ENCODE measurements at regions not wholly inside any gene's neighbourhood (a gene's known extent, or its start where the extent isn't known, plus 50 kb on each side); places are given as distances from the start of the nearest gene placed in this dataset.

DNA sequence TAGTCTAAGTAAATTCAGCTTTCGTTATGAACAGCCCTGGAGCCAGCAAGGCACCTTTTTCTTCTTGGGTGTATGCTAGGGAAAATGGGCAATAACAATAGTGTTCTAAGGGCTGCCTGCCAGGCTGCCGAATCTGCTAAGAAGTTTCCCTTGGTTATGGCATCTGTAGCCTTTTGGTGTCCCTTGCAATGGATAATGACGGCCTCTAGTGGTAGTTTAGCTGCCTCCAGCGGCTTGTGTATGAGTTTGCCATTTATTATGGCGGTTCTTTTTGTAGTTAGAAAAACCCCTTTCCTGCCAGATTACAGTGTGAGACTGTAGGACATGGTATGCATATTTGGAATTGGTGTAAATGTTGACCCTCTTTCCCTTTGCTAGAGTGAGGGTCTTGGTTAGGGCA lies 78.9 kb upstream of the SPIN4 start:
- TF ChIP-seq, protein P1, sequence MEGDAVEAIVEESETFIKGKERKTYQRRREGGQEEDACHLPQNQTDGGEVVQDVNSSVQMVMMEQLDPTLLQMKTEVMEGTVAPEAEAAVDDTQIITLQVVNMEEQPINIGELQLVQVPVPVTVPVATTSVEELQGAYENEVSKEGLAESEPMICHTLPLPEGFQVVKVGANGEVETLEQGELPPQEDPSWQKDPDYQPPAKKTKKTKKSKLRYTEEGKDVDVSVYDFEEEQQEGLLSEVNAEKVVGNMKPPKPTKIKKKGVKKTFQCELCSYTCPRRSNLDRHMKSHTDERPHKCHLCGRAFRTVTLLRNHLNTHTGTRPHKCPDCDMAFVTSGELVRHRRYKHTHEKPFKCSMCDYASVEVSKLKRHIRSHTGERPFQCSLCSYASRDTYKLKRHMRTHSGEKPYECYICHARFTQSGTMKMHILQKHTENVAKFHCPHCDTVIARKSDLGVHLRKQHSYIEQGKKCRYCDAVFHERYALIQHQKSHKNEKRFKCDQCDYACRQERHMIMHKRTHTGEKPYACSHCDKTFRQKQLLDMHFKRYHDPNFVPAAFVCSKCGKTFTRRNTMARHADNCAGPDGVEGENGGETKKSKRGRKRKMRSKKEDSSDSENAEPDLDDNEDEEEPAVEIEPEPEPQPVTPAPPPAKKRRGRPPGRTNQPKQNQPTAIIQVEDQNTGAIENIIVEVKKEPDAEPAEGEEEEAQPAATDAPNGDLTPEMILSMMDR (IDR thresholded peaks at IDR 0.05): no peak
- TF ChIP-seq POLR2A (IDR thresholded peaks at IDR 0.05): no peak
- intact Hi-C loops (cut with DNase I; ENCODE audit: low total_unique reads): no loop called here
- no peaks in the 10 kb centered on the region for H3K36me3 ChIP-seq
- no peaks in the 10 kb centered on the region for H3K9me3 ChIP-seq
- no peaks in the 10 kb centered on the region for H3K4me1 ChIP-seq
- H3K27me3 ChIP-seq: no peaks in the 10 kb centered on the region
- no peak overlapping the region for H3K4me3 ChIP-seq
- DNase-seq: no peak
- no peak overlapping the region for H3K27ac ChIP-seq

DNA sequence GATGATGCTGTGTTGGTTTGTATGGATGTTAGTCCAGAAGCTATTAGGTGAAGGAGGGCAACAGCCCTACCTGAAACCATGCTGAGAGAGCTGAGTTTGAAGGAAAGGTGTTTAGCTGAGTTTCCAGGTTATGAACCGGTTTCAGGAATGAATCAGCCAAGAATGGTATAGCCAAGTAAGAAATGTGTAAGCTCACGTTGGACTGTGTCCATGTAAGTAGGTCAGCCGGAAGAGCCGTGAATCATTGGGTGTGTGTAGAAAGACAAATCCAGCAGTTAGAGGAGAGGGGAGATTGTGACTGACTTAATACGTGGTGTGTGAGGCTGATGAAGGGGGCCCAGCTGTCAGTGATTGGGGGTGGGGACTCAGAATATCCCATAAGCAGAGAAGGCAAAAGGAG lies 77.2 kb upstream of the SPIN4 start:
- intact Hi-C loops (cut with DNase I; ENCODE audit: low total_unique reads): no loop called here
- no peak overlapping the region for H3K27ac ChIP-seq
- no peak for TF ChIP-seq POLR2A (IDR thresholded peaks at IDR 0.05)
- TF ChIP-seq, protein P1 (IDR thresholded peaks at IDR 0.05): no peak
- H3K36me3 ChIP-seq: no peaks in the 10 kb centered on the region
- DNase-seq: no peak
- H3K27me3 ChIP-seq: no peaks in the 10 kb centered on the region
- no peaks in the 10 kb centered on the region for H3K4me1 ChIP-seq
- no peak overlapping the region for H3K4me3 ChIP-seq
- H3K9me3 ChIP-seq: no peaks in the 10 kb centered on the region

DNA sequence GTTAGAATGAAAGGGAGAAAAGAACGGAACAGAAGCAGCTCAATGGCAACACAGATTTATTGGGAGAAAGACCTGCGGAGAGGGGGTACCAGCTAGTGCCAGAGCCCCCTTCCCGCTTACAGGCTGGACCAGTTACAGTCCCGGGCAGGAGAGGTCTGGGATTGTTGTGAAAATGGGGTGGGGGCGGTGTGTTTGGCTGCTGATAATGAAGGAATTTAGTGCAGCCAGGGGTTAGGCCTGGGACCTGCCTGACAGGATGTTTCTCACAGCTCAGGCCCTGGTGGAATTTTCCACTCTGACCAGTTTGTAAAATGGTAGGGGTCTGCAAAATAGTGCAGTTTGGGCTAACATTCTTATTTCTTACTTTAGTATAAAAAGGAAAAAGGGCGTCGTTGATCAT lies 75.4 kb upstream of the SPIN4 start:
- no peaks in the 10 kb centered on the region for H3K4me1 ChIP-seq
- no peaks in the 10 kb centered on the region for H3K27me3 ChIP-seq
- intact Hi-C loops (cut with DNase I; ENCODE audit: low total_unique reads): no loop called here
- no peak overlapping the region for H3K4me3 ChIP-seq
- no peaks in the 10 kb centered on the region for H3K9me3 ChIP-seq
- no peaks in the 10 kb centered on the region for H3K36me3 ChIP-seq
- no peak overlapping the region for H3K27ac ChIP-seq
- DNase-seq: no peak
- TF ChIP-seq POLR2A (IDR thresholded peaks at IDR 0.05): no peak
- TF ChIP-seq, protein P1 (IDR thresholded peaks at IDR 0.05): no peak

DNA sequence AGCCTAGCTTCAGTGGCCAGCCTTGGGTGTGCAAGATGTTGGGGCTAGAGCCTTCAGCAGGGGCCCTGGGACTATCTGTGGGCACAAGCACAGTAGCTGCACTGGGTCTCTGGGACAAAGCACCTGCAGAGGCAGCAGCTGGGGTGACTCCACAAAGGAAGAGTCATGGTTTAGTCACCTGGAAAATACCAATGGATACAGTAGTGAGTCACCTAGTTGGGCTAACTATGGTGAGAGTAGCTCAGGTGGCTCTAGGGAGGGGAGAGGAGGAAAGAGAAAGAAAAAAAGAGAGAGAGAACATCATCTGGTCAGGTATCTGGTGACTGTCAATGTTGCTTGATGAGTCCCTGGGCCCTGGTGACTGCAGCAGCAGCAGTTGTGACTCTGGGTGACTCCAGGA lies 72.9 kb upstream of the SPIN4 start:
- H3K4me1 ChIP-seq: no peaks in the 10 kb centered on the region
- H3K4me3 ChIP-seq: no peak overlapping the region
- intact Hi-C loops (cut with DNase I; ENCODE audit: low total_unique reads): no loop called here
- TF ChIP-seq, protein P1 (IDR thresholded peaks at IDR 0.05): no peak
- TF ChIP-seq POLR2A (IDR thresholded peaks at IDR 0.05): no peak
- H3K27ac ChIP-seq: no peak overlapping the region
- DNase-seq: no peak
- H3K36me3 ChIP-seq: no peaks in the 10 kb centered on the region
- H3K9me3 ChIP-seq: no peaks in the 10 kb centered on the region
- H3K27me3 ChIP-seq: no peaks in the 10 kb centered on the region

DNA sequence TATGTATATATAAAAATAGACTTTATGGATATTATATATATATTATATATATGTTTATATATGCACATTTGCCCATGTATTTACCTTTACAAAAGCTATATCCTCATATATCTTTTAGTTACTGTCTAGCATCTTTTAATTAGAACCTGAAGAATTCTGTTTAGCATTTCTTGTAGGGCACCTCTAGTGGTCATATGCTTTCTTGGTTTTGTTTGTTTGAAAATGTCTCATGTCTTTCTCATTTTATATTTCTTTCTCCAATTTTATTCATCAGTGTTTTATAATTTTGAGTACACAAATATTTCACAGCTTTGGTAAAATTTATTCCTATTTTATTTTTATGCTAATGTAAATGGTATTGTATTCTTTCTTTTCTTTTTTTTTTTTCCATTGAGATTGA lies 70.3 kb upstream of the SPIN4 start:
- no peak for DNase-seq
- Histone ChIP-seq H3K27ac (no peak overlapping the region), H3K36me3 (no peaks in the 10 kb centered on the region), H3K27me3 (no peaks in the 10 kb centered on the region), H3K9me3 (no peaks in the 10 kb centered on the region), H3K4me3 (no peak overlapping the region), H3K4me1 (no peaks in the 10 kb centered on the region)
- intact Hi-C loops (cut with DNase I; ENCODE audit: low total_unique reads): no loop called here
- TF ChIP-seq, protein P1 (IDR thresholded peaks at IDR 0.05): no peak
- TF ChIP-seq POLR2A (IDR thresholded peaks at IDR 0.05): no peak

Measured in uterus (tissue), 3 donors.